SK-MEL-5 (cell line): ENCODE measurements at regions not wholly inside any gene's neighbourhood (a gene's known extent, or its start where the extent isn't known, plus 50 kb on each side); places are given as distances from the start of the nearest gene placed in this dataset.

Source experiments
- DNase-seq: peaks from one replicate; pipeline ENCODE4 v3.0.0-alpha.2; 2016; ENCODE audit warnings: low read depth, low spot score
- in situ Hi-C: cut with HindIII; loops from 2 replicates; pipeline ENCODE4 v1.10.0; 2016; ENCODE audit warnings: low sequenced_read_pairs, high pct_unique_total_duplicates, low pct_unique_long_range_greater_than_20kb

- DNase-seq: no peak
- in situ Hi-C loops: no loop called here
Measured at GRCh38 chr20:43824309-43825050, 90.2 kb upstream of the TOX2 start.

- in situ Hi-C loops: no loop called here
Measured at GRCh38 chr20:43821795-43822194, 92.9 kb upstream of the TOX2 start.

GRCh38 chr20:43820731-43821330 lies 93.8 kb upstream of the TOX2 start:
- DNase-seq: no peak

More at GRCh38 chr20:43821795-43822194, 92.9 kb upstream of the TOX2 start:
- DNase-seq: no peak

GRCh38 chr20:43812216-43812615 lies 85.4 kb upstream of the GTSF1L start:
- in situ Hi-C loops: no loop called here
- DNase-seq: no peak

More at GRCh38 chr20:43820731-43821330, 93.8 kb upstream of the TOX2 start:
- in situ Hi-C loops: no loop called here

- no peak for DNase-seq
- in situ Hi-C loops: no loop called here
Measured at GRCh38 chr20:43809206-43809819, 82.5 kb upstream of the GTSF1L start.

GRCh38 chr20:43804781-43805180 lies 78.0 kb upstream of the GTSF1L start:
- DNase-seq: no peak
- in situ Hi-C loops: no loop called here

- in situ Hi-C loops: no loop called here
Measured at GRCh38 chr20:43803276-43803675, 76.5 kb upstream of the GTSF1L start.

GRCh38 chr20:43800186-43800585 lies 73.4 kb upstream of the GTSF1L start:
- DNase-seq: no peak
- in situ Hi-C loops: no loop called here

More at GRCh38 chr20:43803276-43803675, 76.5 kb upstream of the GTSF1L start:
- no peak for DNase-seq

- DNase-seq: no peak
- in situ Hi-C loops: no loop called here
Measured at GRCh38 chr20:43799741-43800140, 72.9 kb upstream of the GTSF1L start.

- DNase-seq: no peak
Measured at GRCh38 chr20:43799150-43799711, 72.4 kb upstream of the GTSF1L start.

GRCh38 chr20:43798291-43799149 lies 71.7 kb upstream of the GTSF1L start:
- DNase-seq: no peak
- in situ Hi-C loops: no loop called here

More at GRCh38 chr20:43799150-43799711, 72.4 kb upstream of the GTSF1L start:
- in situ Hi-C loops: no loop called here

GRCh38 chr20:43794326-43794725 lies 67.5 kb upstream of the GTSF1L start:
- in situ Hi-C loops: no loop called here

GRCh38 chr20:43789593-43789992 lies 62.8 kb upstream of the GTSF1L start:
- in situ Hi-C loops: no loop called here
- no peak for DNase-seq

More at GRCh38 chr20:43794326-43794725, 67.5 kb upstream of the GTSF1L start:
- DNase-seq: no peak

- no peak for DNase-seq
- in situ Hi-C loops: no loop called here
Measured at GRCh38 chr20:43787937-43788336, 61.1 kb upstream of the GTSF1L start.

- in situ Hi-C loops: no loop called here
Measured at GRCh38 chr20:43786885-43787284, 60.1 kb upstream of the GTSF1L start.

GRCh38 chr20:43781215-43781614 lies 54.4 kb upstream of the GTSF1L start:
- in situ Hi-C loops: no loop called here

More at GRCh38 chr20:43786885-43787284, 60.1 kb upstream of the GTSF1L start:
- no peak for DNase-seq

GRCh38 chr20:43778375-43778774 lies 51.6 kb upstream of the GTSF1L start:
- no peak for DNase-seq
- in situ Hi-C loops: no loop called here

More at GRCh38 chr20:43781215-43781614, 54.4 kb upstream of the GTSF1L start:
- no peak for DNase-seq
